OCI-LY7 (cell line): ENCODE measurements at regions not wholly inside any gene's neighbourhood (a gene's known extent, or its start where the extent isn't known, plus 50 kb on each side); places are given as distances from the start of the nearest gene placed in this dataset.

Experiments used
- CTCF ChIP-seq: fragments of 200-600 bp; sonication (generic); conservative IDR thresholded peaks from 2 replicates; pipeline ENCODE4 v1.5.1; 2014; ENCODE audit warnings: mild to moderate bottlenecking, antibody characterized with exemption, low read length, moderate library complexity, mixed read lengths
- EZH2phosphoT487 ChIP-seq: fragments of 200-600 bp; sonication (generic); IDR thresholded peaks from 2 replicates; pipeline ENCODE4 v1.6.1; 2018; ENCODE audit warnings: low read depth, borderline replicate concordance, mild to moderate bottlenecking, mixed run types, antibody characterized with exemption, low read length, moderate library complexity, mixed read lengths

- TF ChIP-seq CTCF: no peak
- TF ChIP-seq EZH2phosphoT487: no peak
These were observed 571.8 kb downstream of the CCSER2 start for GRCh38 chr10:84900141-84900540.
